ENCODE measurements at regions not wholly inside any gene's neighbourhood (a gene's known extent, or its start where the extent isn't known, plus 50 kb on each side); places are given as distances from the start of the nearest gene placed in this dataset.
A peak's percentile ranks its signal among the peaks of the same experiment; 100 is the strongest.

DNA sequence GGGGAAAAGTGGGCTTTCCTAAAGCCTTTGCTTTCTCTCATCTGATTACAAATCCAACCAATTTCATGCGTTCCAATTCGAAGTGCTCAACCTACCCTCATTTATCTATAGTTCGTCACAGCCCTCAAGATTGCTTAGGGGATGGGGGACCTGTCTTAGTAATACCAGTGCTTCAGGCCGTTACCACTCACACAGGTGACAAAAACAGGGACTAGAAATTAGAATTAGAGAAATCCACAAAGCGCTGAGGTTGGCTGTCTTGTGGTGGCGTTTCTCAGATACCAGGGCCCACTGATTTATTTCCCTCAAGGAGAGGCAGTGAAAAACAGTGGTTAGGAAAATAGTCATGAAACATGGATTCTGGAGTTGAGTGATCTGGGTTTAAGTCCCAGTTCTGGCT is 121.6 kb upstream of the SPACA1 start:
- H3K4me3 Mint-ChIP-seq = no peak overlapping the region
- no peaks in the 10 kb centered on the region for H3K9me3 ChIP-seq (ENCODE audit: control insufficient read depth, low read length, poor library complexity, severe bottlenecking)
- no peak overlapping the region for H3K27ac Mint-ChIP-seq
- peaks cover 5% of the 10 kb centered on the region for H3K27me3 Mint-ChIP-seq
- peaks cover 10% of the 10 kb centered on the region for H3K4me1 Mint-ChIP-seq
- no peaks in the 10 kb centered on the region for H3K36me3 Mint-ChIP-seq (ENCODE audit: low read depth)
- no peak for DNase-seq
- ATAC-seq = no peak

DNA sequence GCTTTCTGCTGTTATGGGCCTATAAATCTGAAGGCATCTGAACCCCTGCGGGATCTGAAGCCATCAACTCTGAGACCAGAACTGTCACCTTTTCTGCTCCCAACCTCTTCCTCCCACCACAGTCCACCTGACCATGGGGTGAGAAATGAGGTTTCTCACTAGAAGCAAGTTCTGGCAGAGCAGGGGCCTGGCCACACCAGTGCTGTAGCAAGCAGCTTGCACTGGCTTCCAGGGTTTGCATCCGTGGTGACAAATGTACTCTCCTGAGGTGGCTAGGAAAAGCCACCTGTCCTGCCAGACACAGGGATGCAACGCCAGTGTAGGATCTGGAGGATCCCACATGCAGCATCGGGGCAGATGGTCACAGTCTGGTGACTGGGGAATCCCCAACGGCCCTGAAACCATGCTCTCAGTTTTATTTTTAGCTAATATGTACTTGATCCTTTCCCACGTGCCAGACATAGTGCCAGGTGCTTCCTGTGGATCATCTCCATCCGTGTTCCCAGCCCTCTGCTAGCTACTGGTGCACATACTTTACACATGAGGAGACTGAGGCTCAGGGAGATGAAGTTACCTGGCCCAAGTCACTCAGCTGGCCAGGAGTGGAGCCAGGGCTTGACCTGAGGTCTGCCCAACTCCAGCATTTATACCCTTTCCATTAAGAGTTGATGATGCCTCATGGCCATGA is 122.1 kb upstream of the SPACA1 start:
- no peak overlapping the region for H3K27ac Mint-ChIP-seq
- H3K9me3 ChIP-seq (ENCODE audit: control insufficient read depth, low read length, poor library complexity, severe bottlenecking) = no peaks in the 10 kb centered on the region
- no peaks in the 10 kb centered on the region for H3K36me3 Mint-ChIP-seq (ENCODE audit: low read depth)
- no peak for DNase-seq
- H3K4me1 Mint-ChIP-seq = peaks cover 10% of the 10 kb centered on the region
- H3K4me3 Mint-ChIP-seq = no peak overlapping the region
- H3K27me3 Mint-ChIP-seq = peaks cover 5% of the 10 kb centered on the region
- ATAC-seq = peak; percentile 31

DNA sequence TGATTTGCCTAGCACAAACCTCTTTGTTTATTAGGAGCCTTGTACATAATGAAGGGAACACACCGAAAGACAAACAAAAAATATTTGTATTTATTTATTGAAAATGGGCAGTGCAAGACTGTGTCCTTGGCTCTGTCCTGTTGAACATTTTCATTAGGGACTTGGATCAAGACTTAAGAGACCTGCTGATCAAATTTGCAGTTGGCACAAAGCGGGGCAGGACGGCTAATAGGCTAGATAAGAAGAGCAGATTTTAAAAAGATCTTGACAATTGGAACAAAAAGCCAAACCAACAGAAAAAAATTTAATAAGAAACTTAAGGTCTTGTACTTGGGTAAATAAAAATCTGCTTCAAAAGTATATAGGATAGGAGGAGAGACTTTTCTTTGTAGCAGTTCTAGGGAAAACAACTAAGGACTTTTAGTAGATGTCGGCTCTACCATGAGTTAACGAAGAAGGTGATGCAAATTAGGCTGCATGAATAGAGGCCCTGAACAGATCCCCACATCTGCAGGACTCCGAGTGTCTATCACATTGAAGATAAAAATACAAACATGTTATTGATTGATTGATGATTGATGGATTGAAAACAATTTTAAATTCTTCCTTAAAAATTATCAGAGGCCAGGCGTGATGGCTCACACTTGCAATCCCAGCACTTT is 124.1 kb upstream of the SPACA1 start:
- Mint-ChIP-seq H3K27ac (no peak overlapping the region), H3K4me3 (no peak overlapping the region), H3K36me3 (ENCODE audit: low read depth) (no peaks in the 10 kb centered on the region), H3K4me1 (peaks cover 4% of the 10 kb centered on the region), H3K27me3 (peaks cover 5% of the 10 kb centered on the region)
- ATAC-seq (no peak), DNase-seq (no peak)
- H3K9me3 ChIP-seq (ENCODE audit: control insufficient read depth, low read length, poor library complexity, severe bottlenecking) = no peaks in the 10 kb centered on the region

DNA sequence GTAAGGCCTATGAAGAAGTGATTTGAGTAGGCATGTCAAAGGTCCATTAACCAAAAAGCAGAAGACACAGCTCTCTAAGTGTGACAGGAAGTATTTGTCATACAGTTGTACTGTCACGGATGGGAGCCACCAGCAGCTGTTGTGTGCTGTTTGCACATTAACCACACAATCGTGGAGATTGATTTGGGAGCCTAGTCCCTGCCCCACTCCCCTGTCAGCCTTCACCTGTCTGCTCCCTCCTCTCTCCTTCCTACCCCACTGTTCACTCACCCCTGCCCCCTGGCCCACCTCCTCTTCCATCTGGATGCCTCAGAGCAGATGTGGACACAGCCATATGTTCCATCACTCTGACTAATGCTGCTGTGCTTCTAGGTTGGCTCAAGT is 124.7 kb upstream of the SPACA1 start:
- no peaks in the 10 kb centered on the region for H3K9me3 ChIP-seq (ENCODE audit: control insufficient read depth, low read length, poor library complexity, severe bottlenecking)
- H3K27ac Mint-ChIP-seq = peak overlapping the region; percentile 63
- no peaks in the 10 kb centered on the region for H3K36me3 Mint-ChIP-seq (ENCODE audit: low read depth)
- H3K27me3 Mint-ChIP-seq = peaks cover 5% of the 10 kb centered on the region
- DNase-seq (no peak), ATAC-seq (peak; percentile 73)
- peak overlapping the region; percentile 5 for H3K4me3 Mint-ChIP-seq
- H3K4me1 Mint-ChIP-seq = peaks cover 6% of the 10 kb centered on the region

DNA sequence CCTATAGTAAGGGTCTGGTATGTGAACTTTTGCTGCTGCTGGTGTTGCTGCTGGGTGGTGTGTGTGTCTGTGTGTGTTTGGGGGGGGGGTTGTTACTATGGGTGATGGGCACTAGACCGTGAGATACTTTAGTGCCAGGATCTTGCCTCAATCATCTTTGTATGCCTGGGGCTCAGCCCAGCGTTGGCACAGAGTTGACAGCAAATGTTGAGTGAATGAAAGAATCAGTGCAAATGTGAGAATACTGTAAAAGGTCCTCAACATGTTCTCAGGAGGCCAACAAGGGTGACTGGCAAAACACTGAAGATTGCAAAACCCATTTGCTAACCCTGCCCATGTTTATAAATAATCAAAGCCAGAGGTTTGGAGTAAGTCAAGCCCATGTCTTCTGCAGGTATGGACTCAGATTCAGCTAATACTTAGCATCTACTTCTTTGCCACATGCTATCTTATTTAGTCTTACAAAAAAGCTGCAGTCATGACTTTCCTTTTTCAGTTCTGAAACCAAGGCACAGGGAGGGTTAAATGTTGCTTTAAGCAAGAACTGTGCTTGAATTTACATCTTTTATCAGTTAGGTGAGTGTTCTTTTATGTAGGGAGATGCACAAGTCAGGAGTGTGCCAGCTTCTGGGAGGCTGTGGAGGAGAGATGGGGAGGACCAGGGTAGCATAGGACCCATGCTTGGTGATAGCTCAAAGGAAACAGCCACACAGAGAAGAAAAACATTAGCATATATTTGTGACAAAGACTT is 125.3 kb upstream of the SPACA1 start:
- peaks cover 6% of the 10 kb centered on the region for H3K4me1 Mint-ChIP-seq
- H3K27ac Mint-ChIP-seq = peak overlapping the region; percentile 63
- no peak for ATAC-seq
- H3K36me3 Mint-ChIP-seq (ENCODE audit: low read depth) = no peaks in the 10 kb centered on the region
- H3K9me3 ChIP-seq (ENCODE audit: control insufficient read depth, low read length, poor library complexity, severe bottlenecking) = no peaks in the 10 kb centered on the region
- H3K4me3 Mint-ChIP-seq = no peak overlapping the region
- peaks cover 5% of the 10 kb centered on the region for H3K27me3 Mint-ChIP-seq
- DNase-seq = no peak

DNA sequence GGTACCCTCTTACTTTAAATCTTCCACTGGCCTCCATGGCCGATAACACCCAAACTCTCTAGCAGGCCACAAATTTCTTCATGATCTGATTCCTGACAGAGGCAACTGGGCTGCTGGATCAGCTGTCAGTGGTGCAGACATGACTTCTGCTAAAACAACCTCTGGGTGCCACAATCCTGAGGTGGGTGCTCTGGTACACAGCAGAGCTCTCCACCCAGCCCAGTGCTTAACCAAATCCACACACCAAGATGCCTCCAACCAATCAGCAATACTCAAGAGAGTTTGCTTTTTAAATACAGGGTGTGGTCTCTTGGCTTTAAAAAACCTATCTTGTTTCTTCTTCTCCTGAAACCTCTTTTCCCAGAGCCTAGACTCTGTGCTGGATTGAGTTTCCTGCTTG is 126.6 kb upstream of the SPACA1 start:
- Mint-ChIP-seq H3K27me3 (peaks cover 5% of the 10 kb centered on the region), H3K36me3 (ENCODE audit: low read depth) (no peaks in the 10 kb centered on the region), H3K4me3 (no peak overlapping the region), H3K27ac (no peak overlapping the region), H3K4me1 (peaks cover 8% of the 10 kb centered on the region)
- H3K9me3 ChIP-seq (ENCODE audit: control insufficient read depth, low read length, poor library complexity, severe bottlenecking) = no peaks in the 10 kb centered on the region
- no peak for DNase-seq
- ATAC-seq = no peak

DNA sequence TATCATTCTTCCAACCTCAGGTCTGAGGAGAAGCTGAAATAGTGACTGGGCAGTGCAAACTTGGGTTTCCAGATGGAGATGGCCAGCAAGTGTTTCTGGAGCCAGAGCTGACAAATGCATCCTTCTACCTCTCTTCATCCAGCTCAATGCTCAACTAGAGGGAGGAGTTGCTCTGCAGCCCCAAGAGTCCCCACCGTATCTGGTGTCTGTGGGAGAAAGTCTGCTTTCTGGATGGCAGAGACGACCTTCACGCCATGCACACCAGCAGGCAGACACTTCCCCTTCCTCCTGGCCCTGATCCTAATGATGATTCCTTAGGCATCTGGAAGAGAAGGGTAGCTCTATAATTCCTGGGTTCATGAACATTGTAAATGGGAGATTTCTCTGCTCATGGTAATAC is 127.4 kb upstream of the SPACA1 start:
- H3K4me3 Mint-ChIP-seq = no peak overlapping the region
- H3K9me3 ChIP-seq (ENCODE audit: control insufficient read depth, low read length, poor library complexity, severe bottlenecking) = no peaks in the 10 kb centered on the region
- H3K27ac Mint-ChIP-seq = no peak overlapping the region
- no peaks in the 10 kb centered on the region for H3K36me3 Mint-ChIP-seq (ENCODE audit: low read depth)
- H3K27me3 Mint-ChIP-seq = peaks cover 5% of the 10 kb centered on the region
- ATAC-seq (no peak), DNase-seq (no peak)
- peaks cover 15% of the 10 kb centered on the region for H3K4me1 Mint-ChIP-seq

DNA sequence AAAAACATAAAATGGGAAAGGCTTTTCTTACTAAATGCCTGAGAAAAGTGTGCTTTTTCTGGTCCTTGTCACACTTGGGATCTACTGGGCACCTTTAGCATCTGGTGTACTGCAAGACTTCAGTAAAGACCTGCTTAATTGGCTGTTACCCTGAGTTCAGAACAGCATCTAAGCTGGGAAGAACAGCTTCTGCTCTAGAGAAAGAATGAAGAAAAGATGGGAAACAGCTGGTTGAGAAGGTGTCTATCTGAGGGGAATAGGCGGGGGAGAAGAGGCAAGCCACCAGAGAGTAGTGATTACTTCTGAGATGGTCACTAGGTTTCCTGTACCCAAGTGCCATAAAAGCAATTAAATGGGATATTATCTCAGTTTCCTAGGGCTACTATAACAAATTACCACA is 128.2 kb upstream of the SPACA1 start:
- peaks cover 18% of the 10 kb centered on the region for H3K4me1 Mint-ChIP-seq
- no peaks in the 10 kb centered on the region for H3K9me3 ChIP-seq (ENCODE audit: control insufficient read depth, low read length, poor library complexity, severe bottlenecking)
- no peak for ATAC-seq
- DNase-seq = no peak
- no peak overlapping the region for H3K27ac Mint-ChIP-seq
- H3K36me3 Mint-ChIP-seq (ENCODE audit: low read depth) = no peaks in the 10 kb centered on the region
- no peak overlapping the region for H3K4me3 Mint-ChIP-seq
- H3K27me3 Mint-ChIP-seq = peaks cover 5% of the 10 kb centered on the region

DNA sequence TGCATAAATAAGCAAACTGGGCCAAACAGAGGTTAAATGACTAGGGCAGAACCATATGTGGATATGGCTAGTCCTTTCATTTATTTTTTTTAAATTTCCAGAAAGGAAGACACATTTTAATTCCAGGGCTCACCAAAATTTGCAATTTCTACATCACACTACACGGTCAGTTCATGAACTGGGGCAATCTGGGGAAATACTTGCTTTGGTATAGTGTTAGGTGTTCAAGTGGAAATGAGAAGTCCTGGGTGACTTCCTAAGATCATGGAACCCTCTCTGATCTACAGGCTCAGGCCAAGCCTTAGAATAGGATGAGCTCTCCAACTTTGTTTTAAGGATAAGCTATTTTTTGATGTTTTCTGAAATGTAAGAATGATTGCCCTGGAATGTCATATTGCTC is 128.6 kb upstream of the SPACA1 start:
- Mint-ChIP-seq H3K27me3 (peaks cover 5% of the 10 kb centered on the region), H3K4me3 (no peak overlapping the region), H3K27ac (no peak overlapping the region), H3K36me3 (ENCODE audit: low read depth) (no peaks in the 10 kb centered on the region), H3K4me1 (peaks cover 18% of the 10 kb centered on the region)
- ATAC-seq (no peak), DNase-seq (no peak)
- no peaks in the 10 kb centered on the region for H3K9me3 ChIP-seq (ENCODE audit: control insufficient read depth, low read length, poor library complexity, severe bottlenecking)

DNA sequence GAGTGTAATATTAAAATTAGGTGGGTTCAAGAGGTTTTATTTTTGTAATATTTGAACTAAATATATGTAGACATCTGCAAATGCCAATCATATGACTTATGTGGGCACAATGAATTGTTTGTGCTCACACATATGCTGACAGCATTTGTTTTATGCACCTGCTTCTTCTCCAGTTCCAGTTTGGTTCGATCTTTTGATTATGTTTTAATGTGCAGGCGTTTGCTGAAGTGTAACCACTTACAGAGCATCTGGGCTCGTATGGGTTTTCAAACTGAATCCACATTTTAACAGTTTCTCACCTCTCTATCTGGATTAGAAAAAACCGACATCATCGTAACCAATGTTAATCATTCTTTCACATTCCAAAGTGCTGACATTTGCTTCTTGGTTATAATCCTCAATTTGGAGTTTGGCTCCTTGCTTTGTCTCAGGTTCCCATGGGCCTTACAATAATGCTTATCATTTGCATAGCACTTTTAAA is 129.1 kb upstream of the SPACA1 start:
- no peak for ATAC-seq
- H3K27me3 Mint-ChIP-seq = peaks cover 5% of the 10 kb centered on the region
- no peak overlapping the region for H3K27ac Mint-ChIP-seq
- no peaks in the 10 kb centered on the region for H3K9me3 ChIP-seq (ENCODE audit: control insufficient read depth, low read length, poor library complexity, severe bottlenecking)
- H3K4me3 Mint-ChIP-seq = no peak overlapping the region
- H3K4me1 Mint-ChIP-seq = peaks cover 18% of the 10 kb centered on the region
- no peaks in the 10 kb centered on the region for H3K36me3 Mint-ChIP-seq (ENCODE audit: low read depth)
- DNase-seq = no peak

DNA sequence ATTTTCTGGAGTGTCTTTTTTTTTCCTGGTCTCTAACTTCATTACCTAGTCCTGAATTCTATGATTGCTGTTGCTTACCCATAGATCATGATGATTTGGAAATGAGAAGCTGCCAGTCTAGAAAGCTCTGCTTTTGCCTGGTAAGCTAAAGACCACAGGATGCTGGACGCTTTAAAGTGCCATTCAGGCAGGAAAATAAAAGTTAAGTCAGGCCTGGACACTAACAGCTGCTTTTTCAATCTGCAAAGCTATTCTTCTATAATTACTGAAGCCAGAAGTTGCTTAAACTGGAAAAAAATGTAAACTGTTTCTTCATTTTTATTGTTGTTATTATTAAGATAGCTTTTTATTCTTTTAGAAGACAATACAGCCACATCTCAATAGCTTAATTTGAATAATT is 129.8 kb upstream of the SPACA1 start:
- no peaks in the 10 kb centered on the region for H3K36me3 Mint-ChIP-seq (ENCODE audit: low read depth)
- peaks cover 5% of the 10 kb centered on the region for H3K27me3 Mint-ChIP-seq
- H3K27ac Mint-ChIP-seq = no peak overlapping the region
- H3K4me1 Mint-ChIP-seq = peaks cover 18% of the 10 kb centered on the region
- H3K4me3 Mint-ChIP-seq = no peak overlapping the region
- DNase-seq (no peak), ATAC-seq (no peak)
- H3K9me3 ChIP-seq (ENCODE audit: control insufficient read depth, low read length, poor library complexity, severe bottlenecking) = no peaks in the 10 kb centered on the region

DNA sequence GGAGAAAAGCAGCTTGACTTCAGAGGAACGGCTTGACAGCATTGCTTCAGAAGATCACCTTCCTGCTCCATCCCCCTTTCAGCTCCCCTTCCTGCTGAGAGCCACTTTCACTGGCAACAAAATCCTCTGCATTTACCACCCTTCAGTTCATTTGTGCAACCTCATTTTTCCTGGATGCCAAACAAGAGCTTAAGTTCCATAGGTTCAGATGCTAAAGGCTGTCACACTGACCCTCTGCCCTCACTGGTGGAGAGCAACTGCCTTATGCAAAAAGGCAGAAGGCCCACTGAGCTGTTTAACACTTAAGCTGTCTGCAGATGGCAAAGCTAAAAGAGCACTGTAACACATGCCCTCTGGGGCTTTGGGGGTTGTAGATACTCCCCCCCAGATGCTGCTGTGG is 131.2 kb upstream of the SPACA1 start:
- H3K4me1 Mint-ChIP-seq = peaks cover 14% of the 10 kb centered on the region
- no peak for ATAC-seq

DNA sequence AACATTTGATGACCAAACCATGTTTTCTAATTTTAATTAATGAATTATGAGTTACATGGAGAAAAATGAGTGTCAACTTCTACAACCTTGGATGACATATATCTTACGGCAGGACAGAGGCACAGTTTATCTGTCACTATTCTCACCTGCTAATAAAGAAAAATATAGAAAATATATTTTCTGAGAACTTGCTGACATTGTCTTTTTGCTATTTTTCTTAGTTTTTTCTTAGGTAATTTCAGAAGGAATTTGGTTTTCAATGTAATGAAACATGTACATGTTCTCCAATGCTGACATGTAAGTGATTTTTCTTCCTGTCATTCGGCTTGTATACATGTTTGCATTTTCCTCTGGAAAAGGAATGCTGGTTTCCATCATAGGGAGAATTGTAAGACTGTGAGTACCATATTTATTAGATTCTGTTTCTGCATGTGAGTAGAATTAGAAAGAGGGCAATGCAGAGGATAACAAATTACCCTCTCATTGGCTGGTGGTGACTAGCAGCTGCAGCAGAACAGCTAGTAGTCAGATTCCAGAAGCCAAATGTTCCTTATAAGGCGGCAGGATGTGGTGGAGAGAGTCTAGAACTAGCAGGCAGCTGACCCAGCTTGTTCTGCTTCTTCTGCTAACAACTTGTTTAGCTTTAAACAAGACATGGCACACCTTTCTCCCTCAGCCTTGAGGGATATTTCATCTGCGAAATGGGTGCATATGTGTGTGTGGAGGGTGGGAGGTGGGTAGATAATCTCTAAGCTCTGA is 132.8 kb upstream of the SPACA1 start:
- peak; percentile 86 for ATAC-seq
- no peaks in the 10 kb centered on the region for H3K9me3 ChIP-seq (ENCODE audit: control insufficient read depth, low read length, poor library complexity, severe bottlenecking)
- no peaks in the 10 kb centered on the region for H3K36me3 Mint-ChIP-seq (ENCODE audit: low read depth)
- no peak for DNase-seq
- no peaks in the 10 kb centered on the region for H3K27me3 Mint-ChIP-seq
- H3K4me1 Mint-ChIP-seq = peaks cover 14% of the 10 kb centered on the region
- no peak overlapping the region for H3K27ac Mint-ChIP-seq
- peak overlapping the region; percentile 21 for H3K4me3 Mint-ChIP-seq

More for the DNA sequence above, 131.2 kb upstream of the SPACA1 start:
- H3K27me3 Mint-ChIP-seq = no peaks in the 10 kb centered on the region
- H3K36me3 Mint-ChIP-seq (ENCODE audit: low read depth) = no peaks in the 10 kb centered on the region
- H3K4me3 Mint-ChIP-seq = no peak overlapping the region
- no peaks in the 10 kb centered on the region for H3K9me3 ChIP-seq (ENCODE audit: control insufficient read depth, low read length, poor library complexity, severe bottlenecking)
- no peak overlapping the region for H3K27ac Mint-ChIP-seq
- no peak for DNase-seq
